Stimulated activated CD8-positive, alpha-beta memory T cell treated with anti-CD3 and anti-CD28 coated beads, Interleukin-2, amount 100 ng/mL, for 48 hours (primary cell): ENCODE measurements at regions not wholly inside any gene's neighbourhood (a gene's known extent, or its start where the extent isn't known, plus 50 kb on each side); places are given as distances from the start of the nearest gene placed in this dataset.

Experiments
- DNase-seq, 2 donors: peaks; one replicate each; pipeline ENCODE4 v3.0.0-alpha.2; 2020; ENCODE audit warnings: low read depth in 2 of 2

GRCh38 chr22:48025096-48025495 lies 1262.6 kb downstream of the TBC1D22A start:
- no peak for DNase-seq

- no peak for DNase-seq
Observed at GRCh38 chr22:48021991-48022401, 1259.5 kb downstream of the TBC1D22A start.

- no peak for DNase-seq
Observed at GRCh38 chr22:48018346-48018745, 1255.9 kb downstream of the TBC1D22A start.

- no peak for DNase-seq
Observed at GRCh38 chr22:48015701-48016100, 1253.3 kb downstream of the TBC1D22A start.

GRCh38 chr22:48004936-48005335 lies 1242.5 kb downstream of the TBC1D22A start:
- DNase-seq = no peak

GRCh38 chr22:48004038-48004437 lies 1241.6 kb downstream of the TBC1D22A start:
- no peak for DNase-seq

GRCh38 chr22:48001101-48001500 lies 1238.7 kb downstream of the TBC1D22A start:
- no peak for DNase-seq

- DNase-seq = no peak
Observed at GRCh38 chr22:47997612-47998011, 1235.2 kb downstream of the TBC1D22A start.

GRCh38 chr22:47997052-47997590 lies 1234.7 kb downstream of the TBC1D22A start:
- no peak for DNase-seq

GRCh38 chr22:47996446-47996857 lies 1234.0 kb downstream of the TBC1D22A start:
- no peak for DNase-seq

GRCh38 chr22:47995718-47996117 lies 1233.3 kb downstream of the TBC1D22A start:
- DNase-seq = no peak

- no peak for DNase-seq
Observed at GRCh38 chr22:47995264-47995627, 1232.8 kb downstream of the TBC1D22A start.

- DNase-seq = no peak
Observed at GRCh38 chr22:47994601-47995263, 1232.3 kb downstream of the TBC1D22A start.

- DNase-seq = no peak
Observed at GRCh38 chr22:47994045-47994444, 1231.6 kb downstream of the TBC1D22A start.

- DNase-seq = no peak
Observed at GRCh38 chr22:47990481-47990880, 1228.0 kb downstream of the TBC1D22A start.

GRCh38 chr22:47987885-47988515 lies 1225.5 kb downstream of the TBC1D22A start:
- DNase-seq = no peak

- DNase-seq = no peak
Observed at GRCh38 chr22:47976219-47976618, 1213.8 kb downstream of the TBC1D22A start.

- no peak for DNase-seq
Observed at GRCh38 chr22:47967831-47968230, 1205.4 kb downstream of the TBC1D22A start.

- DNase-seq = no peak
Observed at GRCh38 chr22:47966316-47966715, 1203.9 kb downstream of the TBC1D22A start.

- DNase-seq = no peak
Observed at GRCh38 chr22:47965896-47966295, 1203.4 kb downstream of the TBC1D22A start.

- DNase-seq = no peak
Observed at GRCh38 chr22:47965066-47965465, 1202.6 kb downstream of the TBC1D22A start.

- DNase-seq = no peak
Observed at GRCh38 chr22:47963660-47964059, 1201.2 kb downstream of the TBC1D22A start.

GRCh38 chr22:47957649-47958048 lies 1195.2 kb downstream of the TBC1D22A start:
- no peak for DNase-seq
